ENCODE measurements at regions not wholly inside any gene's neighbourhood (a gene's known extent, or its start where the extent isn't known, plus 50 kb on each side); places are given as distances from the start of the nearest gene placed in this dataset.

- no peak for TF ChIP-seq CTCF (IDR thresholded peaks at IDR 0.05)
These were observed 110.9 kb upstream of the CYYR1 start for GRCh38 chr21:26683996-26684395.

- no peak for TF ChIP-seq CTCF (IDR thresholded peaks at IDR 0.05)
These were observed 106.2 kb upstream of the CYYR1 start for GRCh38 chr21:26679284-26679683.

GRCh38 chr21:26674323-26674722 lies 101.2 kb upstream of the CYYR1 start:
- TF ChIP-seq CTCF (IDR thresholded peaks at IDR 0.05): no peak

- TF ChIP-seq CTCF (IDR thresholded peaks at IDR 0.05): no peak
These were observed 96.2 kb upstream of the CYYR1 start for GRCh38 chr21:26669215-26669764.

GRCh38 chr21:26659757-26660156 lies 86.7 kb upstream of the CYYR1 start:
- TF ChIP-seq CTCF (IDR thresholded peaks at IDR 0.05): no peak

- TF ChIP-seq CTCF (IDR thresholded peaks at IDR 0.05): no peak
These were observed 86.1 kb upstream of the CYYR1 start for GRCh38 chr21:26659182-26659581.

GRCh38 chr21:26655460-26655859 lies 82.4 kb upstream of the CYYR1 start:
- no peak for TF ChIP-seq CTCF (IDR thresholded peaks at IDR 0.05)

- TF ChIP-seq CTCF (IDR thresholded peaks at IDR 0.05): no peak
These were observed 80.3 kb upstream of the CYYR1 start for GRCh38 chr21:26653430-26653829.

Data from LNCAP (cell line).